GM12892 (cell line): ENCODE measurements at regions not wholly inside any gene's neighbourhood (a gene's known extent, or its start where the extent isn't known, plus 50 kb on each side); places are given as distances from the start of the nearest gene placed in this dataset.

Experiments used
- POLR2A ChIP-seq: IDR thresholded peaks from 2 replicates; pipeline ENCODE4 v1.6.1; 2011; ENCODE audit warnings: low read depth, low read length, control low read depth
- POLR2AphosphoS5 ChIP-seq: IDR thresholded peaks from 2 replicates; pipeline ENCODE4 v1.6.1; 2011; ENCODE audit warnings: low read depth, low read length, control low read depth
- TAF1 ChIP-seq: IDR thresholded peaks from 2 replicates; pipeline ENCODE4 v1.6.1; 2011; ENCODE audit warnings: low read depth, mild to moderate bottlenecking, control low read depth, low read length, borderline replicate concordance

DNA sequence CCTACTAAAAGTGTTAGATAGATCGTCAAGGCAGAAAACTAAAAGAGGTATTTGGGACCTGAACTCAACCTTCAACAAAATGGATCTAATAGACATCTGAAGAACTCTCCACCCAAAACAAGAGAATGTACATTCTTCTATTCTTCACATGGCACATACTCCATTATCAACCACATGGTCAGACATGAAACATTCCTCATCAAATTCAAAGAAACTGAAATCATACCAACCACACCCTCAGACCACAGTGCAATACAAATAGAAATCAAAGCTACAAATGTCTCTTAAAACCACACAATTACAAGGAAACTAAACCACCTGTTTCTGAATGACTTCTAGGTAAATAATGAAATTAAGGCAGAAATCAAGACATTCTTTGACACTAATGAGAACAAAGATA, 984.1 kb upstream of the GBE1 start:
- TF ChIP-seq POLR2A (no peak), POLR2AphosphoS5 (no peak), TAF1 (no peak)
